T-helper 17 cell (primary cell): ENCODE measurements at regions not wholly inside any gene's neighbourhood (a gene's known extent, or its start where the extent isn't known, plus 50 kb on each side); places are given as distances from the start of the nearest gene placed in this dataset.

Experiments
- ATAC-seq: fragments of 150-1000 bp; cut with Tn5 transposase; 2 replicates; pipeline ENCODE4 v1.10.0; 2021; ENCODE audit warnings: mild to moderate bottlenecking, moderate library complexity
- DNase-seq, 3 donors: peaks; one replicate each; pipeline versions ENCODE4 v3.0.0 to v3.0.0-alpha.2; 2020 to 2021
- H3K9me3 ChIP-seq: one replicate; pipeline ENCODE4 v1.7.0; 2013; ENCODE audit warnings: low read length, mild to moderate bottlenecking; ENCODE audit not compliant: control insufficient read depth, poor library complexity, severe bottlenecking
- H3K27ac Mint-ChIP-seq: one replicate; pipeline ENCODE4 v1.8.0; 2022; ENCODE audit warnings: mild to moderate bottlenecking, moderate library complexity, mixed read lengths
- H3K27me3 Mint-ChIP-seq: one replicate; pipeline ENCODE4 v1.8.0; 2022; ENCODE audit warnings: mixed read lengths
- H3K36me3 Mint-ChIP-seq: one replicate; pipeline ENCODE4 v1.8.0; 2022; ENCODE audit warnings: low read depth, mixed read lengths
- H3K4me1 Mint-ChIP-seq: one replicate; pipeline ENCODE4 v1.8.0; 2022; ENCODE audit warnings: mild to moderate bottlenecking, mixed read lengths
- H3K4me3 Mint-ChIP-seq: one replicate; pipeline ENCODE4 v1.8.0; 2022; ENCODE audit warnings: mild to moderate bottlenecking, moderate library complexity, mixed read lengths

DNA sequence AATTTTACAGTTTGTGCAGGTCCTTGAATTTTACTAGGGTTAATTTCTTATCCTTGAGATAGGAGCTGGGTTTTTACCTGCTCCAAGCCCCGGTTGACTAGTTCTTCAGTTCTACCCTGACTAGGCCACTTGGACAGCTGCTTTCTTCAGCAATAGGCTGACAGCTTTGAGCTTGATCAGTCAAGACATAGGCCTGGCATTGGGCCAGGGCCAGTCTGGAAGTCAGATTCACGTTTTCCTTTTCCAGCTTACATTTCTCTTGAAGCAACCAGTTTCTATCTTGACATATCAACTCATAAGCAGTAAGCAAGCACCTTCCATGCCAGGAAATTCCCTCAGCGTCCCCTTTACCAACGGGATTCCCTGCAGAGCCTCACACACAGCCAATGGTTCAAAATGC, 63.7 kb upstream of the AJAP1 start:
- H3K27ac Mint-ChIP-seq = no peak overlapping the region
- no peak for DNase-seq

DNA sequence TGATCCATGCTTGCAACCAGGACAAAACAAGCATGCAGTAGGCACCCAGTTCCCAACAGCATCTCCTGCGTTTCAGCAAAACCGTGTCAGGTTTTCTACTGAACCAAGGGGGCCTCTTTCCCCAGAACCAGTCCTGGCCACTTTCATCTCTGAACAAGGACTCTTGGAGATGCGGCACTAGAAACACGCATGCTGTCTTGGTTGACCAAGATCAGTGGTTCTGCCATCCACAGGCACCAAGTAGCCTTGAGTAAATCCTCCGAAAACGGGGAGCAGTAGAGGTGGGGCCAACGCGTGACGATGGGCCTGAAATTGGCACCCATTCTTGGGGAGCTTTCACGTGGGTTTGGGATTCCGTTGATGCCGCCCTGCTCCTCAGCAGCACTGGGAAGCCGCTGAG, 62.5 kb upstream of the AJAP1 start:
- Mint-ChIP-seq H3K36me3 (no peaks in the 10 kb centered on the region), H3K4me3 (no peak overlapping the region), H3K4me1 (no peaks in the 10 kb centered on the region), H3K27me3 (peaks cover 32% of the 10 kb centered on the region), H3K27ac (no peak overlapping the region)
- no peaks in the 10 kb centered on the region for H3K9me3 ChIP-seq
- ATAC-seq (no peak), DNase-seq (no peak)

More for the DNA sequence above, 63.7 kb upstream of the AJAP1 start:
- ATAC-seq = no peak
- H3K4me3 Mint-ChIP-seq = no peak overlapping the region
- peaks cover 3% of the 10 kb centered on the region for H3K36me3 Mint-ChIP-seq
- H3K9me3 ChIP-seq = no peaks in the 10 kb centered on the region
- peaks cover 43% of the 10 kb centered on the region for H3K27me3 Mint-ChIP-seq
- H3K4me1 Mint-ChIP-seq = no peaks in the 10 kb centered on the region

DNA sequence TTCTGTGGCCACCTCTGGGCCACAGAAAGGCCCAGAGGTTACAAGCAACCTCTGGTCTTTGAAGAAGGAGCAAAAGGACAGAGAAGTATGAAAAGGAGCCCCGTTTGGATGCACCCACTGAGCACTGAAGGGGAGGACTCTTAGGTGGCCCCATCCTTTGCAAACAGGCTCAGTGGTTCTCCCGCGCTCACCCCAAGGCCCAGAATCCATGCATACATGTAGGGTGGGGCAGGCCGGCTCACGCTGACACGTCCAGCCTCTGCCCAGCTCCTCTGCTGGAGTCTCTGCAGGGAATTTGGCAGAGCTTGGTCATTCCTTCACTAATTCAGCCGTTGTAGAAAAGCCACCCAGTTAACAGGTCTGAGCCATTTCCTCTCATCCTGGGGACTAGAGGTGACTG, 61.3 kb upstream of the AJAP1 start:
- H3K9me3 ChIP-seq = no peaks in the 10 kb centered on the region
- H3K27me3 Mint-ChIP-seq = peaks cover 23% of the 10 kb centered on the region
- no peaks in the 10 kb centered on the region for H3K36me3 Mint-ChIP-seq
- H3K4me1 Mint-ChIP-seq = no peaks in the 10 kb centered on the region
- DNase-seq (no peak), ATAC-seq (no peak)
- no peak overlapping the region for H3K27ac Mint-ChIP-seq
- no peak overlapping the region for H3K4me3 Mint-ChIP-seq

DNA sequence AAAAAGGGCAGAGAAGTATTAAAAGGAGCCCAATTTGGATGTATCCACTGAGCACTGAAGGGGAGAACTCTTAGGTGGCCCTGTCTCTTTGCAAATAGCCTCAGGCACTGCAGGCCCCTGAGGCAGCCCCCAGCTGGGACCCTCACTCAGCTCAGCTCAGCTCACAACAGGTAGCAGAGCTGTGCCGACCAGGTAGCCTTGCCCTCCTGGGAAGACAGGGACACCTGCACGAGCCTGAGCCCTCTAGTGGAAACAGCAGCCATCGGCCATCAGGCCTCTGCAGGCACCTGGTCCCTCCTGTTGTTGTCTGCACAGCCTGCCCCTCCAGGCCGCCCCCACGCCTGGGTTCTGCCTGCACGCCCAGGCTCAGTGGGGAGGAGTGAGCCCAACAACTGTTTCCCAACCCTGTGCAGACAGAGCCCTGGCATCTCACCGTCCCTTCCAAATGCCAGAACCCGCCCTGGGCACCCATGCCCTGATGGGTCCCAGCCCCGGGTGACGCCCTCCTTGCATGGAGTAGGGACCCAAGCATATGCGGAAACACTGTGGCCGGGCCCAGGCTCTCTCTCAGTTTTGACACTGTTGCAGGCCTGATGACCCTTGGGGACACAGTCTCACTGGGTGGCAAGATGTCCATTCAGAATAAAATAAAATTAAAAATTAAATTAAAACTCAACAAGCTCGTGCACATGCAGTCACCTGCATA, 60.0 kb upstream of the AJAP1 start:
- H3K27me3 Mint-ChIP-seq = peaks cover 20% of the 10 kb centered on the region
- H3K4me3 Mint-ChIP-seq = no peak overlapping the region
- no peak overlapping the region for H3K27ac Mint-ChIP-seq
- ATAC-seq (no peak), DNase-seq (no peak)
- H3K4me1 Mint-ChIP-seq = no peaks in the 10 kb centered on the region
- H3K9me3 ChIP-seq = no peaks in the 10 kb centered on the region
- H3K36me3 Mint-ChIP-seq = no peaks in the 10 kb centered on the region

DNA sequence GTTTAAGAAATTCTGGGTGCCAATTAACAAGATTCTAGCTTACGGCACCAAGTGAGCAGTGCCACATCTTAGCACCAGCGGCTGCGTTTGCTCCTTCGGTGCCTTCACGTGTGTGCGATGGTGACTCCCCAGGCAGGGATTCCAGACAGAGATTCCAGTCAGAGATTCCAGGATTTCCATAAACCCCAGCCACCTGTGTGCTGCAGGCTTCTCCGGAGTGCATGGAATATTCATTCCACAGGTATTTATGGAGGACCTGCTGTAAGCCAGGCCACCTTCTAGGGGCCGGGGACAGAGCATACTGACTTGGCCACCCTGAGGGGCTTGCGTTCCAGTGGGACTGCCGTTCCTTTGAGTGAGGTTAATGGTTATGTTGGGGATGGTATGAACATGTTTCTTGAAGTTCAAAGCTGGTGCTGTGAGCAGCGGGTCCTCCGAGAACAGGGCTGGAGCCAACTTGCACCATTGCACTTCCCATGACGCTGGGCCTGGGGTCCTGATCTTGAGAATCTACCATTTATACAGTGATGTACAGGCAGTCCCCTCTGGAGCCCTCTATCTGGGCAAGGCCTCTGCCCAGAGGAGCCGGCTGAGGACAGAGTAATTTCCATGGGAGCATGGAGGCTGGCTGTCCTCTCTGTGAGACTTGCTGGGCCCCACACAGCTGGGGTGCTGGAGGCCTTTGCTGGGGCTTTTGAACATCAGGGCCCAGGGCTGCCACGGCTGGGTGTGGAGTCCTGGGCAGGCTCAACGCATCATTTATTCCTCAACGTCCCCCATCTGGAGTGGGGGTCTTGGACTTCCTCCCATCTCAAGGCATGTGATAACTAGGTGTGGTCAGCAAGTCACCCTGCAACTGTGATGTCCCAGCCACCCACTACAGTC, 58.8 kb upstream of the AJAP1 start:
- Mint-ChIP-seq H3K27ac (no peak overlapping the region), H3K4me3 (no peak overlapping the region), H3K4me1 (no peaks in the 10 kb centered on the region), H3K36me3 (no peaks in the 10 kb centered on the region), H3K27me3 (peaks cover 29% of the 10 kb centered on the region)
- DNase-seq (no peak), ATAC-seq (no peak)
- no peaks in the 10 kb centered on the region for H3K9me3 ChIP-seq

DNA sequence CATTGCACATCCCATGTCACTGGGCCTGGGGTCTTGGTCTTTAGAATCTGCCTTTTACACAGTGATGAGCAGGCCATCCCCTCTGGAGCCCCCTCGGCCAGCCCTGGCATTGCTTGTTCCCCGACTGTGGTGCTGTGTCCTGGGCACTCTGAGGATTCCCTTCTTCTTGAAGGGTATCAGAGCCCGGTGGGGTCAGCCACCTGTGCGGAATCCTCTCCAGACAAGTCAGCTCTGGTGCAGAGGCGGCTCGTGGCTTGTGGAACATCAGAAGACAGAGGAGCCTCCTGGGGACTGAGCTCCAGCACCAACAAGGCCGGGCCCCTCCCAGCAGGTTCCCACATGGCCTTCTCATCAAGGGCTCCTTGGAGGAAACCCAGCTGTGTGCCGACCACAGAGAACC, 57.9 kb upstream of the AJAP1 start:
- no peaks in the 10 kb centered on the region for H3K9me3 ChIP-seq
- no peak for ATAC-seq
- Mint-ChIP-seq H3K4me1 (no peaks in the 10 kb centered on the region), H3K4me3 (no peak overlapping the region), H3K36me3 (no peaks in the 10 kb centered on the region), H3K27ac (no peak overlapping the region), H3K27me3 (peaks cover 28% of the 10 kb centered on the region)
- no peak for DNase-seq

DNA sequence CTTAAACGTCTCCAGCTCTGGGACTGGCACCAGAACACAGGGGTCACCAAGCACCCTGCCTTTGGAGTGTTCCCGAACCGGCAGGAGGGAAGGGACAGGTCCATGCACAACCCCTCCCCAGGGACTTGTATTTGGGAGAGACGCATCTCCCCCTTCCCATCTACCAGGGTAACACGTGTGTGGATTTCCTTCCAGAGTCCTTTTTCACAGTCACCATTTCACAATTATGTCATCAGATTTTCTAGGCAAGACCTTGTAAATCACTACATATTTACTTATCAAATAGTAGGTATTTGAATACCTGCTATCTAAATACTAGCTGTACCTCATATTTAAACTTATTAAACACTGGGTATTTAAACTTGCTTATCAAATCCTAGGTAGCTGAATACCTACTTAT, 57.4 kb upstream of the AJAP1 start:
- Mint-ChIP-seq H3K36me3 (no peaks in the 10 kb centered on the region), H3K4me3 (no peak overlapping the region), H3K4me1 (no peaks in the 10 kb centered on the region), H3K27me3 (peaks cover 33% of the 10 kb centered on the region), H3K27ac (no peak overlapping the region)
- DNase-seq (no peak), ATAC-seq (no peak)
- H3K9me3 ChIP-seq = no peaks in the 10 kb centered on the region

DNA sequence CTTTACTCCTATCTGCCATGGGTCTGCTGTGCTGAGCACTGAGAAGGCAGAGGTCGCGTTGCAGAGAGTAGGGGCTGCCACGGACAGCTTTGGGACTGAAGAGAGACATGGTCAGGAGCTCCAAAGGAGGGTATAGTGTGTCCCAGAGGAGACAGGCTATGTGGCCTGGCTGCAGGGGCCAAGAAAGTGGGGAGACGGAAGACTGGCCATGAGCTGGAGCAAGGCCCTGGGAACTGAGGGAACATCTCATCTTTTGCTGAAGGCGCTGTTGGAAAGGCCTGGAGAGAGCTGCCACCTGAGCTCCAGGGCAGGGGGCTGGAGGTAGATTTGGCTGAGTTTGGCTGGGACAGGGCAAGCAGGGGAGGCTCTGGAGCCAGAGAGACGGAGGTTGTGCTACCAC, 55.8 kb upstream of the AJAP1 start:
- DNase-seq = no peak
- Mint-ChIP-seq H3K4me1 (no peaks in the 10 kb centered on the region), H3K36me3 (no peaks in the 10 kb centered on the region), H3K27me3 (peaks cover 43% of the 10 kb centered on the region), H3K27ac (no peak overlapping the region), H3K4me3 (no peak overlapping the region)
- H3K9me3 ChIP-seq = no peaks in the 10 kb centered on the region
- no peak for ATAC-seq

DNA sequence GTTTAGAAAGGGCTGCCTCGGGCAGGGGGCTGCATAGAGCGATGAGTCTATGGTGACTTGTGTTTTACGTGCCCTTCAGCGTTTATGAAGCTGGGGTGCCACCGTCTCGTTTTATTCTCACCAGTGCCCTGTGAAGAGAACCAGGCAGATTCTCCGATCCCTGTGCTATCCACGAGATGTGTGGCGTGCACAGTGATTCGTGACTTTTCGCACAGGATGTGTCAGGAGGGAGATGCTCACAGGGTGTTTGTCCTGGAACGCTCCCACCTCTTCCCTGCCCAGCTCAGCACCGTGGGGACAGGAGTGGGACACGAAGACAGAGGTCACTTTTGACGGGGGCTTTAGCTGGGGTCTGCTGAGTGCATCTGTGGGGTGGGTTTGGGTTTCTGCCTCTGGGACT, 54.9 kb upstream of the AJAP1 start:
- ATAC-seq = no peak
- peaks cover 40% of the 10 kb centered on the region for H3K27me3 Mint-ChIP-seq
- H3K4me1 Mint-ChIP-seq = no peaks in the 10 kb centered on the region
- no peaks in the 10 kb centered on the region for H3K9me3 ChIP-seq
- H3K4me3 Mint-ChIP-seq = no peak overlapping the region
- no peak overlapping the region for H3K27ac Mint-ChIP-seq
- DNase-seq = no peak
- no peaks in the 10 kb centered on the region for H3K36me3 Mint-ChIP-seq

DNA sequence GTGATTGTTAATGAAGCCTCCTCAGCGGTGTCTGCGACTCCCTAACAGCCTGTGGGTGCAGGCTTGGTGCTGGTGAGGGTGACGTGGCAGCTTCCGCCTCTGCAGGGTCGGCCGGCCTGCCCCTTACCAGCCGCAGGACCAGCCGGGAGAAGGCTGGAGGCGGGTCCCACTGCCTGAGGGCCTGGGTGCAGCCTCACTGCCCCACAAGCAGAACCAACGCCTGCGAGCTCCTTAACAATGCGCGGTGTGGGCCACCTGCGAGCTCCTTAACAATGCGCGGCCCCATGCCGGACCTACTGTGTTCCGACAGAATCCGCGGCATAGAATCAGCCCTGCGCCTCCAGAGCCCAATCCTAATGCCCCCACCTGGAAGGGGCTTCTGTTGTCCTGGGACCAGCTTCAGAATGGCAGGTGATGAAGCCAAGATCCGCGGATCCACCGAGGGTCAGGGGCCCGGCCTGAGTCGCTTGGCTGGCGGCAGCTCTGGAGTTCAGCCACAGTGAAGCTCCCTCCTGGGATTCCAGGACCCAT, 54.4 kb upstream of the AJAP1 start:
- no peak for DNase-seq

DNA sequence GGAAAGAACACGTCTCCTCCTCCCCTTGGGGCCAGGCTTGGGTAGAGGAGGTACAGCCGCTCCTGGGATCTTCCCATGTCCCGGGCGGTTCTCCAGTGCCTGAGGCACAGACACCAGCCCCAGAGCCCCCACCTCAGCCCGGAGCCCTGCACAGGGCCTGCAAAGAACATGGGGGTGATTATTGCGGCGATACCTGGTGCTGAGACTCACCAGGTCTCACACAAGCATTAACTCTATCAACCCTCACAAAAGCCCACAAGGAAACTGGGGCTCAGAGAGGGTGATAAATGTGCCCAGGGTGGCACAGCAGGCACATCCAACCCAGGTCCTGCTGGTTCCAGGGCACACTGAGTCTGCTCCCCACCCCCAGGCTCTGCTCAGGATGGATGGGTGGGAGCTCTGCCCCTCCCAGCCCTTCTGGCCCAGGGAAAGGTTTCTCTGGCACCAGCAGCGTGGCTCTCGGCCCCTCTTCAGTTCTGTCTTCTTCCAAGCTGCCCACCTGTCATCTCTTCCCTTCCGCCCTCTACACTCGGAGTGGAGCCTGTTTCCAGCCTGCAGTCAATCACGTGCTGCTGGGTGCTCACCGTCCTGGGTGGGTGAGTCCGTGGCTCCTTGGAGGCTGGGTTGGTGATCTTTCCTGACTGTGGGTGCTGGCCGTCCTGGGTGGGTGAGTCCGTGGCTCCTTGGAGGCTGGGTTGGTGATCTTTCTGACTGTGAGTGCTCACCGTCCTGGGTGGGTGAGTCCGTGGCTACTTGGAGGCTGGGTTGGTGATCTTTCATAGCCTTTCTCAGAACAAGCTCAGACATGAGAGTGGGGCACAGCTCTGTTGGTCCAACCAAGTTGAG, 53.6 kb upstream of the AJAP1 start:
- ATAC-seq (no peak), DNase-seq (no peak)
- Mint-ChIP-seq H3K4me1 (no peaks in the 10 kb centered on the region), H3K36me3 (peaks cover 4% of the 10 kb centered on the region), H3K27me3 (peaks cover 46% of the 10 kb centered on the region), H3K4me3 (no peak overlapping the region), H3K27ac (no peak overlapping the region)
- H3K9me3 ChIP-seq = no peaks in the 10 kb centered on the region

More for the DNA sequence above, 54.4 kb upstream of the AJAP1 start:
- Mint-ChIP-seq H3K36me3 (no peaks in the 10 kb centered on the region), H3K27ac (no peak overlapping the region), H3K4me1 (no peaks in the 10 kb centered on the region), H3K27me3 (peaks cover 40% of the 10 kb centered on the region), H3K4me3 (no peak overlapping the region)
- H3K9me3 ChIP-seq = no peaks in the 10 kb centered on the region
- no peak for ATAC-seq

DNA sequence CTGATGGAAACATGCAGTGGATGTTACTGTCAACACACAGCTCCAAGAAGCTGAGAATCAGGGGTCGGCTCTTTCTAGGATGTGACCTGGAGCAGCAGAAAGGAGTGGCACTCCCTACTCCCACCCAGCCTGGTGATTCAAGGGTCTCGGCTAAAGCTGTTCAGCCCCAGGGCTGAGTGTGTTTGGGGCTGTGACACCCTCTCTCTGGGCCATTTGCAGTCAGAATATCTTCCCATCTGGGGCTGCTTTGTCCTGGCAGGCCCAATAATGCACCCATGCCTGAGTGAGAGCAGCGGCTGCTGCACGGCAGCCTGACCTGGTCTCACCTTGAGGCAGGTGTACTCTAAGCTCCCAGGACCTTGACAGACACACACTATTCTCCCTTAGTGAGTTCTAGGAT, 52.5 kb upstream of the AJAP1 start:
- no peaks in the 10 kb centered on the region for H3K9me3 ChIP-seq
- ATAC-seq = no peak
- Mint-ChIP-seq H3K4me1 (no peaks in the 10 kb centered on the region), H3K27ac (no peak overlapping the region), H3K27me3 (peaks cover 57% of the 10 kb centered on the region), H3K4me3 (no peak overlapping the region), H3K36me3 (peaks cover 10% of the 10 kb centered on the region)
- no peak for DNase-seq
